HFF-Myc (cell line): ENCODE measurements at regions not wholly inside any gene's neighbourhood (a gene's known extent, or its start where the extent isn't known, plus 50 kb on each side); places are given as distances from the start of the nearest gene placed in this dataset.

ENCODE experiments used
- DNase-seq: peaks from one replicate; pipeline ENCODE4 v3.0.0-alpha.2; 2011; ENCODE audit warnings: low read depth; ENCODE audit errors: extremely low read depth
- H3K4me3 ChIP-seq: replicated peaks from 2 replicates; pipeline ENCODE4 v1.5.1; 2011; ENCODE audit warnings: low read depth, mild to moderate bottlenecking, control low read depth, low read length
- CTCF ChIP-seq: IDR thresholded peaks from 2 replicates; pipeline ENCODE4 v1.5.1; 2012; ENCODE audit warnings: mild to moderate bottlenecking, low read depth, low read length, control low read depth; ENCODE audit errors: missing control alignments

DNA sequence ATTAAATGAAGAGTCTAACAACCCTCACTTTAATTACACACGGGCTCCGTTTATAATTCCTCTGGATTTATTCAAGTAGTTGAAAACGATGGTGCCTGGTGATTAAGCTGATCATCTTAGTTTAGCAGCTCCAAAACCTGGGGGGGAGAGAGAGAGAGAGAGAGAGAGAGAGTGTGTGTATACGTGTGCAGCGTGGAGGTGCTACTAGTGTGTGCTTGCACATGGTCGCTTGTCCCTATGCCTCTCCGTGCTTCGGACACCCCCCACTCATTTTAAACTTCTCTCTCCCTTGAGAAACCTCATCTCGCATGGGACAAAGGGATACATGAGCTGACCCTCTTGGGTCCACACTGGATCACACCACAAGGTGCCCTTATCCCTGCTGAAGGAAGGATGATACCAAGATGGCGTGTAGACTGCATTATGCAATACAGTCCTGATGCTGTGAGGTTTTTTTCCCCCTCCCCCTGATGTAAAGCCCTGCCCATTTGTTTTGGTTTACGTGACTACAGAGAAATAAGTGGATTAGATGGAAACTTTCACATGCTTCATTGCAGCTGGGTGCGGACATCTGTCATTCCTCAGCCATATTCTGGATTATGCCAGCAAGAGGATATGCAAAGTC is 320.8 kb downstream of the ZNF536 start:
- H3K4me3 ChIP-seq, result no peak overlapping the region
- no peak for TF ChIP-seq CTCF

GRCh38 chr19:30692181-30692811 is 320.1 kb downstream of the ZNF536 start:
- no peak for TF ChIP-seq CTCF
- DNase-seq, result no peak
- H3K4me3 ChIP-seq, result no peak overlapping the region

More for the DNA sequence above, 320.8 kb downstream of the ZNF536 start:
- DNase-seq, result no peak

- DNase-seq, result no peak
- no peak overlapping the region for H3K4me3 ChIP-seq
- TF ChIP-seq CTCF, result no peak
Observed at GRCh38 chr19:30691819-30692166, 319.6 kb downstream of the ZNF536 start.

DNA sequence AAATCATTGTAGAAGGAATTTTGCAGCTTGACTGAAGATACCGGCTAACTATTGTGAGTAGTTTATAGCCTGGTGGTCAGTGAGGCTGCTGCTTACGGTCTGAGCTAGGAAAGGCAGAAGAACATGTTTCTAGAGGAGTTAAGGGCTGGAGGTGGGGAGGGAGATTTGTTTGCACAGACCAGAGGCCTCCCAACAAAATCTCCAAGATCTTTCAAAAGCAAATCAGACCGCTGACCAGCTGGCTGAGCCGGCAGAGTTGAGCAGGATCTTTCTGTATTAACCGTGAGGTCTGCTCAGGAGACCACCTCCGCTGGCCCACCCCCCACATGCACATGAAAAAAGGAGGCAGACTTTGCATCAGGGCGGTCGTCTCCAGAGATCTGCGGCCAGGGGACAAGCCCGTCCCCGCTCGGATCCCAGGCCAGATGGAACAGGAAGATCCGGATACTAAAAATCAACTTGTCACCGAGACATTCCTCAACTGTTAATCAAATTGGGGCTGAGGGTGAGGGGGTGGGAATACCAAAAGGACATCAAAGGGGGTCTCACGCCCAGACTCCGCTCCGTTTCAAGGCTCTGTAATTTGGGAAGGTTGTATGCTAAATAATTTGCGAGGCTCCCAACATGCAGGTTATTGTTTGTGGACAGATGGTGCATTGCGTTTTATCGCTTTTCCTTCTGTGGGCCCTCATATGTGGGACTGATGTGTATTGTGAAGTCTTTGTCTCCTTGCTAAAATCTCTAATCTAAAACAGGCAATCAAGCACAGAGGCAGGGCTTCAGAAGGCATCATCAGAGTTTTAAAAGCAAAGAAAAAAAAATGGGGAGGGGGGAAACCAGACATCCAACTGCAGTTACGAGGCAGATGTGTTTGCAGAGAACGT is 319.0 kb downstream of the ZNF536 start:
- H3K4me3 ChIP-seq, result no peak overlapping the region
- no peak for TF ChIP-seq CTCF
- no peak for DNase-seq

DNA sequence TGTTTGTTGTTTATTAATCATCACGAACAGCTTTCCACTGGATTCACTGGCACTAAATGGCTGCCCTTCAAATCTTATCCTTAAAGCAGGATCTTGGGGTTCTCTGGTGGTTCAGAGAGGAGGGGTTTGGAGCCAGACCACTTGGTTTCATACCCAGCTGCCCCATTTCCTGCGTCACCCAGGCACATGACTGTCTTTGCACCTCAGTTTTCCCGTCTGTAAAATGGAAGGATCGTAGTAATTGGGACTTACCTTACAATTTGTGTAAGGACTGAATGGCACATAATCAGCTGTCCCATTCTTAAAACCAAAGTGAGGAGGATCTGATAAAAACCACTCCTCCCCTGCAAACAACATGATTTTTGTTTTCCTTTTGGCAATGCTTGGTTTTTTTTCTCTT is 318.3 kb downstream of the ZNF536 start:
- DNase-seq, result no peak
- no peak overlapping the region for H3K4me3 ChIP-seq
- TF ChIP-seq CTCF, result no peak

- H3K4me3 ChIP-seq, result no peak overlapping the region
- DNase-seq, result no peak
- no peak for TF ChIP-seq CTCF
Observed at GRCh38 chr19:30689474-30689873, 317.3 kb downstream of the ZNF536 start.
